Fibroblast of skin of left quadriceps (primary cell): ENCODE measurements at regions not wholly inside any gene's neighbourhood (a gene's known extent, or its start where the extent isn't known, plus 50 kb on each side); places are given as distances from the start of the nearest gene placed in this dataset.

Experiments
- DNase-seq, 2 experiments: peaks; one replicate each; pipeline ENCODE4 v3.0.0-alpha.2; 2013; ENCODE audit warnings: low read depth in 2 of 2

DNA sequence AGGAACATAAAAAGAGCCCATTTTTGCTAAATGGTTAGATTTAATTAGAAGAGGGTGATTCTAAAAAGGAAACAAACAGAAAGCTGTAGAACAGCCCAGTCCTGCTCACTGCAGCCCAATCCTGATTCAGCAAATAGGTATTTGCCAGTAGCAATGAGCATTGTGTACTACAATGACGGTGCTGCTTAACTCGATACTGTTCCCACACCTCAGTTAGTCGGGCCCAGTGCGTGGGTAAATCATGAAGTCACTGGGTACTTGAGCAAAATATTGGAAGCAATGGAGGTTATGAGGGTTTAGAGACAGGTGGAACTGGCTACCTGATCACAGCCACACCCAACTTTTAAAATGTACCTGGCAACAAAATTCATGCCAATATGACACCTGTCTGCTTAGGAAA lies 101.5 kb upstream of the ADGRL2 start:
- peak in 1 of 2 experiments; percentile 20 for DNase-seq

GRCh38 chr1:81695741-81696140 lies 105.0 kb upstream of the ADGRL2 start:
- DNase-seq, result peak; percentile 77 to 79

- no peak for DNase-seq
These were observed 107.4 kb upstream of the ADGRL2 start for GRCh38 chr1:81693316-81693715.

- DNase-seq, result peak in 1 of 2 experiments; percentile 44
These were observed 109.9 kb upstream of the ADGRL2 start for GRCh38 chr1:81690676-81691453.

GRCh38 chr1:81689531-81689941 lies 111.2 kb upstream of the ADGRL2 start:
- DNase-seq, result peak in 1 of 2 experiments; percentile 57

DNA sequence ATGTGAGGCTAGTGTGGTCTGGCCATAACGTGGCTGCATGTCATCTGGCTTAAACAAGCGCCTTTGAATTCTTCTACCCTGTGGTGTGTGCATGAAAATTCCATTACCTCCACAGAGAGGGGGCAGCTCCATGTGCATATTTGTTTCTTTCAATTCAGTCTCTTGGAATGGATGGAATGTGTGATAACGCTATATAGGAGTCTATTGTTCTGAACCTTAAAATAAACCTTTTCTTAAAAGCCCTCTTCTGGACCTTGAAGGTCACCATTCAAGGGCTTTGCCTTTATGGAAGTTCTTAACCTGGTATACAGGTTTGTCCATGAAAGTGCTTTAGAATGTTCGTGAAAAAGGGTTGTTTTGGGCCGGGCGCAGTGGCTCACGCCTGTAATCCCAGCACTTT lies 118.2 kb upstream of the ADGRL2 start:
- DNase-seq, result peak in 1 of 2 experiments; percentile 48

DNA sequence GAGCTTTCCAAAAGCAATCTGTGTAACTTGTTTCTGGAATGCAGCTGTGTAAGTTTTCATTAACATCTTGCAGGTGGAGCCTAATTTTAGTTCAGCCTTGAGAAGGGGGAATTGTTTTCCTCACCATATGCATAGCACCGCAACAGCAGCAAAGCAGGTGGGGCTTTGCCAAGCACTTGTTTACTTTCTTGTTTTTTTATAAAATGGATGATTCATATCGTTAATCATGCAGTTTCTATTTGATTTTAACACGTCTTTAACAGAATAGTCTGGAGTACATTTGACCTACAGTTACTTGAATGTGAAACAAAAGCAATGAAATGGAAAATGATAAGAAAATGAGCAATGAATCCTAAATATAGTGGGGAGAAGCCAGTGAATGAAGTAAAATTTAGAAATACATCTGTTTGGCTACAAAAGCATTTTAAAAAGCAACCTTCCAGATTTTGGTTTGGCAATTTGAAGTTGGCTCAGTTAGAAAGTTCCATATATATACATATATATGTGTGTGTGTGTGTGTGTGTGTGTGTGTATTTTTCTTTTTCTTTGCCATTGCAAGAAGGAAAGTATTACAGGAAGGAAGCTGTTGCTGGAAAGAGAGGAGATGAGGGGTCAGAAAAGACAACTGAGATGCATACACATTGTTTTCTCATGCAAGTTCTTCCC lies 119.0 kb upstream of the ADGRL2 start:
- no peak for DNase-seq

DNA sequence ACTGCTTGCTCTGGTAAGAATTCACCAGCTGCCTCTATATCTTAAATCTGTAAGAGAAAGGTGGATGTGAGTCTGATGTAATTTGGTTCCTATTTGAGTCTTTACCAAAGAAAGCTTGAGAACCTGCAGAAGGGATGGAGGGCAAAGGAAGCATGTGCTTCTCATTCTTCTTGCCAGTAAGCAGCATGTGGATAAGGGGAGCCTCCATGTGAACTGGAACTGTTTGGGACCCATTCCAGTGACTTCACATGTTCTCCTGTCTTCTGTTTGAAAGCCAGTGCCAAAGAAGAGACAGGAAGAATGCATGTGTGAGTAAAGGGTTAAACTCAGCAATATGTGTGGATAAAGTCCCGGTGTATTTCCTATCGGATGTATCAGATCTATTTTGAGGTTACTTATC lies 119.6 kb upstream of the ADGRL2 start:
- no peak for DNase-seq

DNA sequence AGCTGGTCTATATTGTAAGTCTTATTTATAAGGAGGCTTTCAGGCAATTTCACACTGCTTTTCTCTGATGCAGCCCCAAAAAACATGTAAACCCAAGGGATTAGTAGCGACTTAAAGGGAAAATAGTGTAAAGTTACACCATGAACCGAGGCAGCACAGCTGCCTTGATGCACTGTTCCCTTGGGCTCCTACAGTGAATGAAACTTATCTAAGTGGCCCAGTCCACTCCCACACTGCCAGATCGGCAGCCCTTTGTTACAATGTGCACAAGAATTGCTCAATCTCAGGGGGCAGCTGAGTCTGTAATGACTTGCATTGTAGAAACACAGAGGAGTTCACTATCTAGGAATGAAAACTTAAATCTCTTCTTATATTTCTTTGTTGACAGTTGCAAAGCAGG lies 120.8 kb upstream of the ADGRL2 start:
- DNase-seq, result no peak

DNA sequence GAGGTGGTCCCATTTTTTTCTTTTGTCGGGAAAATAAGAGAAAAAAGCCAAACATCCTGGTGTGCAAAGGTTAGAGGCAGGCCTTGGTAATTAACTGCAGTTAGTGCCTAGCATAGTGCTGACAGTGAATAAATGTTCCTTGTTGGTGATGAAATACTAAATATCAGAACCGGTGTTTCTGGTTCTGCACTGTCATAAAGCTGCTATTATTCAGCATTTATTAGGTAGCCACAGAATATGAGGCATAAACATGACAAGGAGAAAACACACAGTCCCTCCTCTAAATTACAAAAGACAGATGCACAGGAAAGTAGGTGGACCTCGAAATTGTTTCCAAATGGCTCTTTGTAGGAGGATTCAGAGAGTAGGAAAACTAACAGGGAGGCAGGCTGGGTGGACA lies 122.0 kb upstream of the ADGRL2 start:
- no peak for DNase-seq

- no peak for DNase-seq
These were observed 128.0 kb upstream of the ADGRL2 start for GRCh38 chr1:81672766-81673165.

DNA sequence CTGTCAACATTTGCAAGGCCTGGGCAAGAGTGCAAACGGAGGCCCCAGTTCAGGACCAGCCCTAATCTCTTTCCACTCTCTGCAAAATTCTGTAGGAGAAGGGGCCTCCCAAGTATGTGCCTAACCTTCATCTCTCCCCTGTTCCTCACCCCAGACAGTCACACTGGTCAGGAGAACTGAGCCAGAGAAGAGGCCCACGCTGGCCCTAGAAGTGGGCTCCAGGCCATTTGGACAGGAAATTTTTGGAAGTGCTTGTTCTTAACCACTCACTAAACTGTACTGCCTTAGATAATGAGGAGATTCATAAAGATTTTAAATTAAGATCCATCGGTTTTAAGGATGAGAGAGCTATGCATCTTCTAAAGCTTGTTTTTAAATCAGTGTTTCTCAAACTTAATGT lies 129.7 kb upstream of the ADGRL2 start:
- DNase-seq, result no peak

GRCh38 chr1:81670286-81670685 lies 130.4 kb upstream of the ADGRL2 start:
- peak; percentile 69 to 78 for DNase-seq

GRCh38 chr1:81666586-81666985 lies 134.1 kb upstream of the ADGRL2 start:
- DNase-seq, result no peak

DNA sequence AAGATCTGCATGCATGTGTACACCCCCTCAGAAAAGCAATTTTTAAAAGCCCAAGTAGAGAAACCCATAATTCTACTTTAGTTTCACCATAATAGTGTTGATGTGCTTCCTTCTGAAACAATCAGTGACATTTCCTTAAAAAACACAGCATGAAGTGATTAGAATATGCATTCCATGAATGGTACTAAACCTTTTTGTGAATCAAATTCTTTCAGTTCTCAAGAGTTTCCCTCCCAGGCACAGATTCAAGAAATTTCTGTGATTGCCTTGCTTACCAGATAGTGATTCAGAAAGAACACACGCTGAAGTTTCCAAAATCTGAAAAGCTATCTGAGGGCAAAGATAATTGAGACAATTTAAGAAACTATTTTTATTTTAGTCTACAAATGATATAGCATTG lies 136.4 kb upstream of the ADGRL2 start:
- peak; percentile 76 for DNase-seq

GRCh38 chr1:81662913-81663526 lies 137.7 kb upstream of the ADGRL2 start:
- DNase-seq, result no peak

- DNase-seq, result peak in 1 of 2 experiments; percentile 13
These were observed 140.4 kb upstream of the ADGRL2 start for GRCh38 chr1:81660286-81660685.

GRCh38 chr1:81654657-81655056 lies 146.1 kb upstream of the ADGRL2 start:
- DNase-seq, result no peak

DNA sequence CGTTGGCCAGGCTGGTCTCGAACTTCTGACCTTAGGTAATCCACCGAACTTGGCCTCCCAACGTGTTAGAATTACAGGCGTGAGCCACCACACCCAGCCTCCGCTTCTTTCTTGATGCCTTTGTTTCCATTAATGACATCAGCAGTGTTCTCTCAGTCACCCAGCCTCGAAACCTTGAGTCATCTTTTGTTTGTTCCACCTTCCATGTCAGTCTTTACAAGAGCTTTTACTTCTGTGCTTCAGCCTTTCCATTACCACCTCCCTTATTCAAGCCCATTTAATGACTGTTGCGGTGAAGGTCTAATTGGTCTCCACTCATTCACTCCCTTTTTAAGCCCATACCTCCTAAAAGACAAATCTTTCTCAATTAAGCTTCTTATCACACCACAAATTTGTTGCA lies 146.6 kb upstream of the ADGRL2 start:
- DNase-seq, result no peak

DNA sequence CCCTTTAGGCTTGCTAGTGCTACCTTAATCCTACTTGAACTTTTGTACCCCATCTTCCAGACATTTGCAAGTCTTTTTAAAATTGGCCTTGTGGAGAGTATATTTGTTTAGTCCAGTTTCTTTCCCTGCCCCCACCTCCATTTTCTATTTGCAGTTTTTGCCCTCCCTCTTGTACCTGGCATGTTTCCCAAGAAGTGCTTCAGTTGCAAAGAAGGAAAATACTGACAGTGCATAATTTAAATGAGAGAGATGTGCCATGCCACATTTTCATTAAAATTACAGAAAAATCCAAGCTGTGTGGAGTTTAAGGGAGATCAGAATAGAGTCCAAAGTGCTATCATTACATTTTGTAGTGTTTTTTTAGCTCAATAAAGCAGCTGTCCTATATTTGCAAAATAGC lies 150.0 kb upstream of the ADGRL2 start:
- DNase-seq, result no peak

- no peak for DNase-seq
These were observed 164.9 kb upstream of the ADGRL2 start for GRCh38 chr1:81635816-81636215.

GRCh38 chr1:81634294-81634693 lies 166.4 kb upstream of the ADGRL2 start:
- DNase-seq, result no peak

DNA sequence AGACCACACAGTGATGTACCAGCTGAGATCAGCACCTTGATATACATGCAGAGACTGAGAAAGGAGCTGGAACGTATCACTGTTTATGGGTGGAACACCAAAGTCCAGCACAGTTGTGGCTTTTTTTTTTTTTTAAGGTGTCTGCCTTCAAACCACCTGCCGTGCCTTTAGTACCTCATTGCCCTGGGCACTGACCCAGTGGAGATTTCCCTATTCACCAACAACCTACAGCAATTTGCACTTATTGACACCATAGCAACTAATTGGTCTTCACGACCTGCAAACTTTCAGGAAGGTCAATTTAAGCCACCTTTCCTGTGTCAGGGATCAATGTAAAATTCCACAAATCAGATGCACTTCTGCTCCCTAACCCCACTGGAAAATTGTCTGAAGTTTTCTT lies 181.6 kb upstream of the ADGRL2 start:
- no peak for DNase-seq
